ENCODE measurements at regions not wholly inside any gene's neighbourhood (a gene's known extent, or its start where the extent isn't known, plus 50 kb on each side); places are given as distances from the start of the nearest gene placed in this dataset.

- Histone ChIP-seq H3K36me3 (ENCODE audit: control insufficient read depth in 1 of 2, insufficient read depth in 2 of 2, low read length in 2 of 2) (no peaks in the 10 kb centered on the region), H3K4me1 (ENCODE audit: control insufficient read depth in 1 of 2, insufficient read depth in 2 of 2, low read length in 2 of 2) (no peaks in the 10 kb centered on the region), H3K9me3 (ENCODE audit: control insufficient read depth in 1 of 2, insufficient read depth in 1 of 2, low read depth in 1 of 2, low read length in 2 of 2) (no peaks in the 10 kb centered on the region), H3K27ac (ENCODE audit: low read depth, low read length) (no peak overlapping the region), H3K9me2 (ENCODE audit: insufficient read depth) (no peaks in the 10 kb centered on the region), H3K4me2 (ENCODE audit: low read length) (no peak overlapping the region), H3K4me3 (replicated peaks in 1 of 2; ENCODE audit: low read depth in 1 of 2, low read length in 2 of 2) (no peak overlapping the region), H2AFZ (ENCODE audit: low read depth, low read length, poor library complexity, severe bottlenecking) (no peak overlapping the region), H3K79me2 (ENCODE audit: insufficient read depth, low read length) (no peaks in the 10 kb centered on the region), H3K9ac (ENCODE audit: low read length) (no peak overlapping the region), H3K27me3 (ENCODE audit: insufficient read depth, low read length) (no peaks in the 10 kb centered on the region), H4K20me1 (ENCODE audit: insufficient read depth) (no peaks in the 10 kb centered on the region)
- no peak for DNase-seq (ENCODE audit: low read depth, low spot score)
- ATAC-seq: no peak
- no peak for TF ChIP-seq RAD21 (IDR thresholded peaks at IDR 0.05; ENCODE audit: low read depth)
- CTCF ChIA-PET: no interaction called here
- POLR2A ChIA-PET: no interaction called here
- intact Hi-C loops (cut with micrococcal nuclease): no loop called here
- RAD21 ChIA-PET (ENCODE audit: low non-redundant PET in 1 of 2, low total read pairs in 2 of 2, uncharacterized antibody in 2 of 2, unreplicated experiment in 2 of 2): no interaction called here
- BruUV-seq (replicated peaks): no TSS peak
Measured at GRCh38 chr2:145022666-145023333, 502.9 kb upstream of the ZEB2 start.

- intact Hi-C loops (cut with micrococcal nuclease): no loop called here
- ATAC-seq: no peak
- Histone ChIP-seq H3K4me1 (ENCODE audit: control insufficient read depth in 1 of 2, insufficient read depth in 2 of 2, low read length in 2 of 2) (no peaks in the 10 kb centered on the region), H3K27ac (ENCODE audit: low read depth, low read length) (no peak overlapping the region), H3K9me2 (ENCODE audit: insufficient read depth) (no peaks in the 10 kb centered on the region), H3K4me3 (replicated peaks in 1 of 2; ENCODE audit: low read depth in 1 of 2, low read length in 2 of 2) (no peak overlapping the region), H3K4me2 (ENCODE audit: low read length) (no peak overlapping the region), H3K9me3 (ENCODE audit: control insufficient read depth in 1 of 2, insufficient read depth in 1 of 2, low read depth in 1 of 2, low read length in 2 of 2) (no peaks in the 10 kb centered on the region), H3K36me3 (ENCODE audit: control insufficient read depth in 1 of 2, insufficient read depth in 2 of 2, low read length in 2 of 2) (no peaks in the 10 kb centered on the region), H4K20me1 (ENCODE audit: insufficient read depth) (no peaks in the 10 kb centered on the region), H3K9ac (ENCODE audit: low read length) (no peak overlapping the region), H2AFZ (ENCODE audit: low read depth, low read length, poor library complexity, severe bottlenecking) (no peak overlapping the region), H3K79me2 (ENCODE audit: insufficient read depth, low read length) (no peaks in the 10 kb centered on the region), H3K27me3 (ENCODE audit: insufficient read depth, low read length) (no peaks in the 10 kb centered on the region)
- DNase-seq (ENCODE audit: low read depth, low spot score): no peak
- RAD21 ChIA-PET (ENCODE audit: low non-redundant PET in 1 of 2, low total read pairs in 2 of 2, uncharacterized antibody in 2 of 2, unreplicated experiment in 2 of 2): no interaction called here
- no peak for TF ChIP-seq JUND (IDR thresholded peaks at IDR 0.05)
- TF ChIP-seq YY1 (IDR thresholded peaks at IDR 0.05; ENCODE audit: extremely low read depth, insufficient replicate concordance, low read depth, low read length): no peak
- CTCF ChIA-PET: no interaction called here
- POLR2A ChIA-PET: no interaction called here
- BruUV-seq (replicated peaks): no TSS peak
Measured at GRCh38 chr2:145021962-145022665, 502.2 kb upstream of the ZEB2 start.
